Peyer's patch (tissue), 4 donors: ENCODE measurements at regions not wholly inside any gene's neighbourhood (a gene's known extent, or its start where the extent isn't known, plus 50 kb on each side); places are given as distances from the start of the nearest gene placed in this dataset.

Experiments
- CTCF ChIP-seq, 6 experiments: fragments of 450-650 bp in 4 of 6; fragments of 200-600 bp in 2 of 6; sonication (generic) in 1 of 6; IDR thresholded peaks; one replicate each; pipeline ENCODE4 v1.5.1; 2017 to 2019; ENCODE audit warnings: antibody characterized with exemption in 6 of 6, mild to moderate bottlenecking in 3 of 6, moderate library complexity in 1 of 6
- POLR2A ChIP-seq, 2 donors: fragments of 450-650 bp; IDR thresholded peaks; one replicate each; pipeline ENCODE4 v1.5.1; 2017; ENCODE audit warnings: antibody characterized with exemption in 2 of 2, mild to moderate bottlenecking in 2 of 2, moderate library complexity in 2 of 2

- TF ChIP-seq POLR2A (IDR thresholded peaks at IDR 0.05) (no peak), CTCF (IDR thresholded peaks at IDR 0.05) (no peak)
Observed at GRCh38 chr6:84871925-84872324, 107.5 kb upstream of the TBX18 start.
